H1 (cell line): ENCODE measurements at regions not wholly inside any gene's neighbourhood (a gene's known extent, or its start where the extent isn't known, plus 50 kb on each side); places are given as distances from the start of the nearest gene placed in this dataset.

Source experiments
- CTCF ChIA-PET: fragments of 300-600 bp; sonication (Branson Sonifier 250); formaldehyde crosslinking; loops from one replicate; lab custom pipeline; 2021; ENCODE audit not compliant: partially characterized antibody; lab: Charles Lee
- POLR2A ChIA-PET: fragments of 300-600 bp; sonication (Branson Sonifier 250); formaldehyde crosslinking; loops from one replicate; lab custom pipeline; 2021; ENCODE audit warnings: inconsistent platforms; ENCODE audit not compliant: partially characterized antibody; lab: Charles Lee
- DNase-seq, 2 experiments: peaks; one replicate each; pipeline versions ENCODE4 v3.0.0 to v3.0.0-alpha.2; 2010 to 2022; ENCODE audit warnings: low spot score in 2 of 2, low read depth in 1 of 2, mixed read lengths in 1 of 2
- FAIRE-seq: peaks from 2 replicates; lab custom pipeline; 2011; peaks lifted over from hg19 to GRCh38; lab: Jason Lieb, UNC
- H2AFZ ChIP-seq: 2 replicates; pipeline ENCODE4 v1.8.1; 2012; ENCODE audit warnings: low read length, inconsistent platforms
- H2AK5ac ChIP-seq: 2 replicates; pipeline ENCODE4 v1.6.1; 2013; ENCODE audit warnings: low read depth, low read length
- H2BK120ac ChIP-seq: replicated peaks from 2 replicates; pipeline ENCODE3; 2013; ENCODE audit warnings: low read depth, low read length, inconsistent platforms
- H2BK12ac ChIP-seq: 2 replicates; pipeline ENCODE4 v1.6.1; 2013; ENCODE audit warnings: low read depth, low read length
- H2BK15ac ChIP-seq: 2 replicates; pipeline ENCODE4 v1.6.1; 2013; ENCODE audit warnings: low read length
- H2BK20ac ChIP-seq: 2 replicates; pipeline ENCODE4 v1.6.1; 2013; ENCODE audit warnings: low read length
- H2BK5ac ChIP-seq: 2 replicates; pipeline ENCODE4 v1.6.1; 2013; ENCODE audit warnings: low read depth, low read length
- H3K14ac ChIP-seq: 2 replicates; pipeline ENCODE4 v1.6.1; 2013; ENCODE audit warnings: inconsistent platforms; ENCODE audit not compliant: insufficient read length
- H3K18ac ChIP-seq: 2 replicates; pipeline ENCODE4 v1.6.1; 2013; ENCODE audit warnings: low read length; ENCODE audit errors: extremely low read depth
- H3K23ac ChIP-seq: 2 replicates; pipeline ENCODE4 v1.6.1; 2013; ENCODE audit warnings: inconsistent platforms; ENCODE audit not compliant: insufficient read length
- H3K23me2 ChIP-seq: 2 replicates; pipeline ENCODE4 v1.6.1; 2013; ENCODE audit warnings: low read depth, low read length
- H3K27ac ChIP-seq: 2 replicates; pipeline ENCODE4 v1.6.1; 2011; ENCODE audit warnings: low read depth, low read length, inconsistent platforms
- H3K27me3 ChIP-seq, 4 experiments: replicated peaks in 1 of 4; 1 replicate in 1 of 4; 2 replicates in 3 of 4; pipeline versions ENCODE4 v1.6.1 to v1.8.1; 2011 to 2013; ENCODE audit warnings: low read length in 3 of 4, mild to moderate bottlenecking in 3 of 4, inconsistent platforms in 2 of 4, mixed read lengths in 2 of 4, moderate library complexity in 1 of 4; ENCODE audit not compliant: control insufficient read depth in 3 of 4, insufficient read depth in 3 of 4; ENCODE audit errors: extremely low read depth in 1 of 4
- H3K36me3 ChIP-seq, 4 experiments: 2 replicates each; pipeline versions ENCODE4 v1.6.1 to v1.8.1; 2011 to 2013; ENCODE audit warnings: mild to moderate bottlenecking in 4 of 4, low read length in 3 of 4, moderate library complexity in 2 of 4, control low read depth in 1 of 4, inconsistent platforms in 1 of 4; ENCODE audit not compliant: insufficient read depth in 4 of 4, control insufficient read depth in 2 of 4
- H3K4ac ChIP-seq: replicated peaks from 2 replicates; pipeline ENCODE3; 2013; ENCODE audit warnings: low read length, low read depth, mixed read lengths, inconsistent platforms; ENCODE audit not compliant: insufficient read length
- H3K4me1 ChIP-seq, 4 experiments: replicated peaks in 1 of 4; 1 replicate in 1 of 4; 2 replicates in 3 of 4; pipeline versions ENCODE4 v1.6.1 to v1.8.1; 2011 to 2013; ENCODE audit warnings: low read length in 3 of 4, inconsistent platforms in 2 of 4, mixed read lengths in 1 of 4; ENCODE audit not compliant: insufficient read depth in 4 of 4, control insufficient read depth in 3 of 4
- H3K4me2 ChIP-seq, 2 experiments: 2 replicates each; pipeline versions ENCODE4 v1.6.1 to v1.8.1; 2011 to 2013; ENCODE audit warnings: low read depth in 2 of 2, low read length in 2 of 2, control low read depth in 1 of 2, inconsistent platforms in 1 of 2, mild to moderate bottlenecking in 1 of 2; ENCODE audit not compliant: insufficient read depth in 1 of 2
- H3K4me3 ChIP-seq, 4 experiments: fragments of 200-600, 300-600 bp in 1 of 4; sonication (generic), shearing (Covaris generic), sonication (Bioruptor Twin) in 1 of 4; 2 replicates each; pipeline versions ENCODE4 v1.5.1 to v1.8.1; 2011 to 2016; ENCODE audit warnings: low read length in 4 of 4, low read depth in 3 of 4, control low read depth in 2 of 4, inconsistent platforms in 2 of 4, mild to moderate bottlenecking in 2 of 4, mixed read lengths in 1 of 4, moderate library complexity in 1 of 4; ENCODE audit not compliant: insufficient read depth in 2 of 4; ENCODE audit errors: extremely low read depth in 1 of 4
- H3K56ac ChIP-seq: replicated peaks from 2 replicates; pipeline ENCODE3; 2013; ENCODE audit warnings: low read depth, mild to moderate bottlenecking, mixed read lengths, low read length, inconsistent platforms; ENCODE audit not compliant: insufficient read length
- H3K79me1 ChIP-seq: 2 replicates; pipeline ENCODE4 v1.6.1; 2013; ENCODE audit warnings: low read depth, low read length, control low read depth
- H3K79me2 ChIP-seq, 2 experiments: 2 replicates each; pipeline versions ENCODE4 v1.6.1 to v1.8.1; 2012 to 2013; ENCODE audit warnings: low read length in 2 of 2, mild to moderate bottlenecking in 2 of 2, inconsistent platforms in 1 of 2; ENCODE audit not compliant: insufficient read depth in 2 of 2, control insufficient read depth in 1 of 2
- H3K9ac ChIP-seq, 4 experiments: replicated peaks in 1 of 4; 1 replicate in 1 of 4; 2 replicates in 3 of 4; pipeline versions ENCODE4 v1.6.1 to v1.8.1; 2011 to 2013; ENCODE audit warnings: low read depth in 3 of 4, low read length in 3 of 4, control low read depth in 2 of 4, mild to moderate bottlenecking in 2 of 4, moderate library complexity in 2 of 4, inconsistent platforms in 1 of 4; ENCODE audit errors: extremely low read depth in 1 of 4
- H3K9me3 ChIP-seq, 2 experiments: 2 replicates each; pipeline versions ENCODE4 v1.6.1 to v1.8.1; 2012 to 2013; ENCODE audit warnings: mild to moderate bottlenecking in 2 of 2, moderate library complexity in 2 of 2, control low read depth in 1 of 2, inconsistent platforms in 1 of 2, low read depth in 1 of 2, low read length in 1 of 2, mixed read lengths in 1 of 2; ENCODE audit not compliant: insufficient read depth in 2 of 2
- H4K20me1 ChIP-seq, 2 experiments: replicated peaks in 1 of 2; 2 replicates each; pipeline versions ENCODE3 to v1.8.1; 2011 to 2013; ENCODE audit warnings: inconsistent platforms in 2 of 2, low read length in 2 of 2, mild to moderate bottlenecking in 1 of 2; ENCODE audit not compliant: insufficient read depth in 2 of 2, control insufficient read depth in 1 of 2
- H4K5ac ChIP-seq: 2 replicates; pipeline ENCODE4 v1.6.1; 2013; ENCODE audit warnings: low read length, low read depth, mixed read lengths, inconsistent platforms; ENCODE audit not compliant: insufficient read length
- H4K8ac ChIP-seq: 2 replicates; pipeline ENCODE4 v1.8.0; 2013; ENCODE audit warnings: mild to moderate bottlenecking, moderate library complexity, low read length, inconsistent platforms; ENCODE audit not compliant: insufficient read depth; ENCODE audit errors: extremely low read depth
- H4K91ac ChIP-seq: replicated peaks from 2 replicates; pipeline ENCODE3; 2013; ENCODE audit warnings: low read length, mixed read lengths, inconsistent platforms; ENCODE audit not compliant: insufficient read length
- CEBPB ChIP-seq: IDR thresholded peaks from 2 replicates; pipeline ENCODE4 v1.6.1; 2012; ENCODE audit warnings: low read depth, low read length
- WGBS, 2 experiments: shearing (Covaris generic) in 1 of 2; methylation state at CpG; one replicate each; pipeline versions ENCODE4 v1.1.6 to v1.1.7; 2013 to 2015; ENCODE audit warnings: low lambda C conversion rate in 2 of 2, mixed read lengths in 2 of 2, inconsistent platforms in 1 of 2, low coverage in 1 of 2, missing lambda C conversion rate in 1 of 2; ENCODE audit not compliant: insufficient replicate concordance in 2 of 2, insufficient coverage in 1 of 2, insufficient read length in 1 of 2; ENCODE audit errors: extremely low coverage in 1 of 2, missing lambda C conversion rate in 1 of 2; 5-methylcytosine and 5-hydroxymethylcytosine counted together

DNA sequence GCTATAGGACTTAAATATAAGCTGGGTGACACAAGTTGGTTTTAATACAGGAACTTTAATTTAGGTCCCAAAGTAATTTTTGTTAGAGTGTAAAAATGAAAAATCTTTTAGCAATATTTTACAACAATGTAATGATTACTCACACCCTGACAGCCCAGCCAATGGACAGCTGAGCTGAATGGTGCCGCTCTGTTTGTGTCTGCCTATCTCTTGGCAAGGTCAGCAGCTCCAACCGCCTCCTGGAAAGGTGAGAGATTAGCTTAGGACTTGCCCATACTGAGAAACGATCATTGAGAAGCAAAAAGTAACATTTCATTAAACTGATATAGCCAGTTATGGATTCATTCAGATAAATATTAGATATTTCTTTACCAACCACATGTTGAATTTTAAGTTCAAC, 463.6 kb upstream of the CD180 start:
- H3K4ac ChIP-seq: no peak overlapping the region
- no peaks in the 10 kb centered on the region for H4K20me1 ChIP-seq
- H4K91ac ChIP-seq: no peak overlapping the region
- no peak overlapping the region for H3K9ac ChIP-seq
- no peak overlapping the region for H2AFZ ChIP-seq
- no peak for DNase-seq
- no peak overlapping the region for H4K8ac ChIP-seq
- H3K27ac ChIP-seq: no peak overlapping the region
- no peak overlapping the region for H3K4me2 ChIP-seq
- H4K5ac ChIP-seq: no peak overlapping the region
- H3K23me2 ChIP-seq: no peaks in the 10 kb centered on the region
- H3K56ac ChIP-seq: no peak overlapping the region
- no peak overlapping the region for H2BK20ac ChIP-seq
- H3K18ac ChIP-seq: no peak overlapping the region
- H3K9me3 ChIP-seq: no peaks in the 10 kb centered on the region
- no peak overlapping the region for H3K14ac ChIP-seq
- no peak overlapping the region for H3K4me3 ChIP-seq
- ChIA-PET CTCF (no interaction called here), POLR2A (no interaction called here)
- H2BK15ac ChIP-seq: no peak overlapping the region
- no peak overlapping the region for H2BK120ac ChIP-seq
- H3K36me3 ChIP-seq: no peaks in the 10 kb centered on the region
- no peaks in the 10 kb centered on the region for H3K79me1 ChIP-seq
- no peaks in the 10 kb centered on the region for H3K4me1 ChIP-seq
- H2BK5ac ChIP-seq: no peak overlapping the region
- no peaks in the 10 kb centered on the region for H3K27me3 ChIP-seq
- 100% methylated on average over 3 of the region's 3 CpGs; no CpG with 5 or more reads in 1 of the 2 experiments for WGBS, 2 experiments
- H3K23ac ChIP-seq: no peak overlapping the region
- no peak overlapping the region for H2AK5ac ChIP-seq
- no peaks in the 10 kb centered on the region for H3K79me2 ChIP-seq
- H2BK12ac ChIP-seq: no peak overlapping the region
- no peak for TF ChIP-seq CEBPB
- no peak for FAIRE-seq
